GM12873 (cell line): ENCODE measurements at regions not wholly inside any gene's neighbourhood (a gene's known extent, or its start where the extent isn't known, plus 50 kb on each side); places are given as distances from the start of the nearest gene placed in this dataset.

Experiments
- CTCF ChIP-seq: IDR thresholded peaks from 2 replicates; pipeline ENCODE4 v1.5.1; 2012; ENCODE audit warnings: low read depth, mild to moderate bottlenecking, moderate library complexity, low read length, control low read depth; ENCODE audit not compliant: insufficient read depth; ENCODE audit errors: missing control alignments

GRCh38 chr1:229158341-229158921 lies 112.5 kb upstream of the RAB4A start:
- TF ChIP-seq CTCF = no peak

- no peak for TF ChIP-seq CTCF
These were observed 112.0 kb upstream of the RAB4A start for GRCh38 chr1:229158927-229159326.

GRCh38 chr1:229159668-229160544 lies 111.0 kb upstream of the RAB4A start:
- TF ChIP-seq CTCF = no peak

GRCh38 chr1:229161740-229162139 lies 109.2 kb upstream of the RAB4A start:
- TF ChIP-seq CTCF = no peak

- no peak for TF ChIP-seq CTCF
These were observed 107.9 kb upstream of the RAB4A start for GRCh38 chr1:229162825-229163515.

- no peak for TF ChIP-seq CTCF
These were observed 106.6 kb upstream of the RAB4A start for GRCh38 chr1:229164348-229164747.
